ENCODE measurements at regions not wholly inside any gene's neighbourhood (a gene's known extent, or its start where the extent isn't known, plus 50 kb on each side); places are given as distances from the start of the nearest gene placed in this dataset.
"Not testable (repeated sequence)": the region's sequence is repeated elsewhere in the genome, so short reads cannot be mapped to it uniquely, and the experiment has no call there.

GRCh38 chr1:144066071-144066813, 94.5 kb upstream of the FAM72C start:
- not testable (repeated sequence) for H3K36me3 ChIP-seq (ENCODE audit: control insufficient read depth, insufficient read depth, low read length); H3K27ac ChIP-seq (ENCODE audit: low read depth, low read length, severe bottlenecking); H3K4me3 ChIP-seq (ENCODE audit: extremely low read depth, insufficient read depth, low read length, poor library complexity, severe bottlenecking); H3K4me1 ChIP-seq (ENCODE audit: control insufficient read depth, insufficient read depth, low read length, poor library complexity, severe bottlenecking); H3K9me3 ChIP-seq (ENCODE audit: control insufficient read depth, low read length)
- no CpG with 5 or more reads among the region's 10 CpGs for WGBS, 2 experiments (ENCODE audit: insufficient coverage in 2 of 2)

- WGBS, 2 experiments (ENCODE audit: insufficient coverage in 2 of 2) = no CpG with 5 or more reads among the region's 5 CpGs
- not testable (repeated sequence) for H3K4me1 ChIP-seq (ENCODE audit: control insufficient read depth, insufficient read depth, low read length, poor library complexity, severe bottlenecking); H3K4me3 ChIP-seq (ENCODE audit: extremely low read depth, insufficient read depth, low read length, poor library complexity, severe bottlenecking); H3K36me3 ChIP-seq (ENCODE audit: control insufficient read depth, insufficient read depth, low read length); H3K9me3 ChIP-seq (ENCODE audit: control insufficient read depth, low read length); H3K27ac ChIP-seq (ENCODE audit: low read depth, low read length, severe bottlenecking)
Observed at GRCh38 chr1:144065299-144066060, 93.7 kb upstream of the FAM72C start.

GRCh38 chr1:144049365-144049764, 77.6 kb upstream of the FAM72C start:
- H3K4me3 ChIP-seq (ENCODE audit: extremely low read depth, insufficient read depth, low read length, poor library complexity, severe bottlenecking); H3K9me3 ChIP-seq (ENCODE audit: control insufficient read depth, low read length); H3K4me1 ChIP-seq (ENCODE audit: control insufficient read depth, insufficient read depth, low read length, poor library complexity, severe bottlenecking); H3K36me3 ChIP-seq (ENCODE audit: control insufficient read depth, insufficient read depth, low read length); H3K27ac ChIP-seq (ENCODE audit: low read depth, low read length, severe bottlenecking): not testable (repeated sequence)
- WGBS, 2 experiments (ENCODE audit: insufficient coverage in 2 of 2) = no CpG with 5 or more reads among the region's 5 CpGs

- not testable (repeated sequence) for H3K27ac ChIP-seq (ENCODE audit: low read depth, low read length, severe bottlenecking); H3K36me3 ChIP-seq (ENCODE audit: control insufficient read depth, insufficient read depth, low read length); H3K9me3 ChIP-seq (ENCODE audit: control insufficient read depth, low read length); H3K4me1 ChIP-seq (ENCODE audit: control insufficient read depth, insufficient read depth, low read length, poor library complexity, severe bottlenecking); H3K4me3 ChIP-seq (ENCODE audit: extremely low read depth, insufficient read depth, low read length, poor library complexity, severe bottlenecking)
- WGBS, 2 experiments (ENCODE audit: insufficient coverage in 2 of 2) = no CpG with 5 or more reads among the region's 3 CpGs
Observed at GRCh38 chr1:144046645-144047044, 74.9 kb upstream of the FAM72C start.

- not testable (repeated sequence) for H3K4me1 ChIP-seq (ENCODE audit: control insufficient read depth, insufficient read depth, low read length, poor library complexity, severe bottlenecking); H3K4me3 ChIP-seq (ENCODE audit: extremely low read depth, insufficient read depth, low read length, poor library complexity, severe bottlenecking); H3K36me3 ChIP-seq (ENCODE audit: control insufficient read depth, insufficient read depth, low read length); H3K27ac ChIP-seq (ENCODE audit: low read depth, low read length, severe bottlenecking); H3K9me3 ChIP-seq (ENCODE audit: control insufficient read depth, low read length)
- no CpG with 5 or more reads among the region's 13 CpGs for WGBS, 2 experiments (ENCODE audit: insufficient coverage in 2 of 2)
Observed at GRCh38 chr1:144045751-144046546, 74.2 kb upstream of the FAM72C start.

- H3K36me3 ChIP-seq (ENCODE audit: control insufficient read depth, insufficient read depth, low read length); H3K27ac ChIP-seq (ENCODE audit: low read depth, low read length, severe bottlenecking); H3K9me3 ChIP-seq (ENCODE audit: control insufficient read depth, low read length); H3K4me3 ChIP-seq (ENCODE audit: extremely low read depth, insufficient read depth, low read length, poor library complexity, severe bottlenecking); H3K4me1 ChIP-seq (ENCODE audit: control insufficient read depth, insufficient read depth, low read length, poor library complexity, severe bottlenecking): not testable (repeated sequence)
- no CpG with 5 or more reads among the region's 1 CpG for WGBS, 2 experiments (ENCODE audit: insufficient coverage in 2 of 2)
Observed at GRCh38 chr1:144042251-144042650, 70.5 kb upstream of the FAM72C start.

GRCh38 chr1:144040293-144040692, 68.5 kb upstream of the FAM72C start:
- not testable (repeated sequence) for H3K9me3 ChIP-seq (ENCODE audit: control insufficient read depth, low read length); H3K27ac ChIP-seq (ENCODE audit: low read depth, low read length, severe bottlenecking); H3K36me3 ChIP-seq (ENCODE audit: control insufficient read depth, insufficient read depth, low read length); H3K4me3 ChIP-seq (ENCODE audit: extremely low read depth, insufficient read depth, low read length, poor library complexity, severe bottlenecking); H3K4me1 ChIP-seq (ENCODE audit: control insufficient read depth, insufficient read depth, low read length, poor library complexity, severe bottlenecking)
- WGBS, 2 experiments (ENCODE audit: insufficient coverage in 2 of 2) = no CpG with 5 or more reads among the region's 3 CpGs

- WGBS, 2 experiments (ENCODE audit: insufficient coverage in 2 of 2) = no CpG with 5 or more reads among the region's 3 CpGs
- H3K4me3 ChIP-seq (ENCODE audit: extremely low read depth, insufficient read depth, low read length, poor library complexity, severe bottlenecking); H3K36me3 ChIP-seq (ENCODE audit: control insufficient read depth, insufficient read depth, low read length); H3K27ac ChIP-seq (ENCODE audit: low read depth, low read length, severe bottlenecking); H3K9me3 ChIP-seq (ENCODE audit: control insufficient read depth, low read length); H3K4me1 ChIP-seq (ENCODE audit: control insufficient read depth, insufficient read depth, low read length, poor library complexity, severe bottlenecking): not testable (repeated sequence)
Observed at GRCh38 chr1:144034045-144034444, 62.3 kb upstream of the FAM72C start.

GRCh38 chr1:144031550-144031949, 59.8 kb upstream of the FAM72C start:
- H3K36me3 ChIP-seq (ENCODE audit: control insufficient read depth, insufficient read depth, low read length); H3K27ac ChIP-seq (ENCODE audit: low read depth, low read length, severe bottlenecking); H3K9me3 ChIP-seq (ENCODE audit: control insufficient read depth, low read length); H3K4me1 ChIP-seq (ENCODE audit: control insufficient read depth, insufficient read depth, low read length, poor library complexity, severe bottlenecking); H3K4me3 ChIP-seq (ENCODE audit: extremely low read depth, insufficient read depth, low read length, poor library complexity, severe bottlenecking): not testable (repeated sequence)
- no CpG with 5 or more reads among the region's 2 CpGs for WGBS, 2 experiments (ENCODE audit: insufficient coverage in 2 of 2)

GRCh38 chr1:144026022-144026421, 54.2 kb upstream of the FAM72C start:
- WGBS, 2 experiments (ENCODE audit: insufficient coverage in 2 of 2) = no CpG with 5 or more reads among the region's 2 CpGs
- H3K4me1 ChIP-seq (ENCODE audit: control insufficient read depth, insufficient read depth, low read length, poor library complexity, severe bottlenecking); H3K9me3 ChIP-seq (ENCODE audit: control insufficient read depth, low read length); H3K4me3 ChIP-seq (ENCODE audit: extremely low read depth, insufficient read depth, low read length, poor library complexity, severe bottlenecking); H3K27ac ChIP-seq (ENCODE audit: low read depth, low read length, severe bottlenecking); H3K36me3 ChIP-seq (ENCODE audit: control insufficient read depth, insufficient read depth, low read length): not testable (repeated sequence)
